OCI-LY1 (cell line): ENCODE measurements at regions not wholly inside any gene's neighbourhood (a gene's known extent, or its start where the extent isn't known, plus 50 kb on each side); places are given as distances from the start of the nearest gene placed in this dataset.

Experiments
- CTCF ChIP-seq: fragments of 200-600 bp; sonication (generic), shearing (Covaris generic); IDR thresholded peaks from 2 replicates; pipeline ENCODE4 v1.5.1; 2017; ENCODE audit warnings: mild to moderate bottlenecking, antibody characterized with exemption, low read length, moderate library complexity, mixed read lengths
- EZH2 ChIP-seq: fragments of 200-600 bp; sonication (generic), shearing (Covaris generic); IDR thresholded peaks from 2 replicates; pipeline ENCODE4 v1.8.0; 2017; ENCODE audit warnings: borderline replicate concordance, mixed run types, mild to moderate bottlenecking, antibody characterized with exemption, low read length, moderate library complexity, mixed read lengths

GRCh38 chr5:135129307-135129706 lies 95.3 kb upstream of the PITX1 start:
- TF ChIP-seq CTCF (no peak), EZH2 (no peak)
